GM18517 (cell line): ENCODE measurements at regions not wholly inside any gene's neighbourhood (a gene's known extent, or its start where the extent isn't known, plus 50 kb on each side); places are given as distances from the start of the nearest gene placed in this dataset.

Experiments used
- ATAC-seq: cut with Tn5 transposase; IDR thresholded peaks from one replicate; pipeline ENCODE4 v1.9.1; 2021; ENCODE audit warnings: mild to moderate bottlenecking, moderate library complexity; ENCODE audit not compliant: unreplicated experiment

DNA sequence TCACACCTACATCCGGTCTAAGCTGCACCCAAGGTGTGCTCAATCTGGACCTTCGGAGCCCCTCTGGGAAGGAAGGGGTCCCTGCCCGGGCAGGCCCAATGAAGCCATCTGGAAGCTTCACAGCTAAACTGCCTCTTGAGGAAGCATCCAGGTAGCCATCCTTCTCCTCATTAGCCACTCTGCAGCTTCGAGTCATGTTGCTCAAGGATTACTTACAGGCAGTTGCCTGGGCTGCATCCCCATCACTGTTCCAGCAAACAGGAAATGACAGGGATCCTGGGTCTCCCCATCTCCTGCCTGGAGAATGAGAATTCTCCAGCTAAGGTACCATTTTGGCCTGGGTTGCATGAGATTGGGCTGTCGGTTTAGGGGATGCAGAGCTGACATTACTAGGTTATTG is 91.7 kb downstream of the ERMARD start:
- ATAC-seq = no peak

DNA sequence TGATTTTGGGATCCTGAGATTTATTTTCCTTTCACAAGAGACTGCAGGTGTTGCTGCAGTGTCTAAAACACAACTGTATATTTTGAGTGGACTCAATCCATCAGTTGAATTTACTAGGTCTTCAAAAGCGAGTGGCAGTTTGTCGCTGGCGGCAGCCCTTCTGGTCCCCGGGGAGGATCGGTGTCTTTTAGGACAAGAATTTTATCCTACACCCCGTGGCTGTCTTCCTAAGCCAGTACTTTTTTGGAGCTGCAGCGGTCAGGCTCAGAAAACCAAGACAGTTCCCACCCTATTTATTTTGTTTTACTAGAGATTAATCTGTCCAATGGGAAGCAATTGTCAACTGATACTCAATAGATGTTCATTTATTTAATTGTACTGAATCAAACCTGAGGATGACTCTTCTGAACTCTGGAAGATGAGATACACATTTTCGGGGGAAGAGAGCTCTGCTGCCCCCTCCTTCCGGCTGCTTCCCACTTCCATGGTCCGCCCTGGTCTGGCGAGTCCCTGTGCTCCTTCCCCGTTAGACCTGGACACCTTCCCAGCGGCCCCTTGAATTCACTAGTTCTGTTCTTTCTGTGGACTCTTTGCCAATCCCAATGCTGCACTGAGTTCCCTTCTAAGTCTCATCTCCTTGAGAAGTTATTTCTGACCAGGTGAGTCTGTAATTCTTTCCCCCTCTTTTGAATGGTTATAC is 90.6 kb downstream of the ERMARD start:
- no peak for ATAC-seq

DNA sequence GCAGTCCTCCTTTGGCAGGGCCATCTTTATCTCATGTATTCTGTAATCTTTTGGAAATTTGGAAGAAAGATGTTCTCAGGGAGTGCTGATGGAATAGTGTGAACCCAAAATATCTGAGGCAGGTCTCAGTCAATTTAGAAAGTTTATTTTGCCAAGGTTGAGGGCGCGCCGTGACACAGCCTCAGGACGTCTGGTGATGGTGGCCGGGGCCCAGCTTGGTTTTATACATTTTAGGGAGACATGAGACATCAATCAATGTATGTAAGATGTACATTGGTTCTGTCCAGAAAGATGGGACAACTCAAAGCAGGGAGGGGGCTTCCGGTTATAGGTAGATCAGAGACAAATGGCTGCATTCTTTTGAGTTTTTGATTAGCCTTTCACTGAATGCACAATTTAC is 89.8 kb downstream of the ERMARD start:
- no peak for ATAC-seq

DNA sequence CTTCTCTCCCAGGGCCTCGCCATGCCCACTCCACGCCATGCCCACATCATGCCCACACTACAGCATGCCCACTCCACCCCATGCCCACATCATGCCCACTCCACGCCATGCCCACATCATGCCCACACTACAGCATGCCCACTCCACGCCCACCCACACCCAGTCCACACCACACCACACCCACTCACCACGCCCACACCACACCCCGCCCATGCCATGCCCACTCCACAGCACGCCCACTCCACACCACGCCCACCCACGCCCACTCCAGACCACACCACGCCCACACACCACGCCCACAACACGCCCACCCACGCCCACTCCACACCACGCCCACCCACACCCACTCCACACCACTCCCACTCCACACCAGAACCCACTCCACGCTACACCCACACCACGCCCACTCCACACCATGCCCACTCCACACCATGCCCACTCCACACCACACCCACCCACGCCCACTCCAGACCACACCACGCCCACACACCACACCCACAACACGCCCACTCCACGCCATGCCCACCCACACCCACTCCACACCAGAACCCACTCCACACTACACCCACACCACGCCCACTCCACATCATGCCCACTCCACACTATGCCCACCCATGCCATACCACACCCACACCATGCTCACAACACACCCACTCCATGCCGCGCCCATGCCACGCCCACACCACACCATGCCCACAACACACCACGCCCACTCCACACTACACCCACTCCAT is 88.6 kb downstream of the ERMARD start:
- ATAC-seq = no peak

DNA sequence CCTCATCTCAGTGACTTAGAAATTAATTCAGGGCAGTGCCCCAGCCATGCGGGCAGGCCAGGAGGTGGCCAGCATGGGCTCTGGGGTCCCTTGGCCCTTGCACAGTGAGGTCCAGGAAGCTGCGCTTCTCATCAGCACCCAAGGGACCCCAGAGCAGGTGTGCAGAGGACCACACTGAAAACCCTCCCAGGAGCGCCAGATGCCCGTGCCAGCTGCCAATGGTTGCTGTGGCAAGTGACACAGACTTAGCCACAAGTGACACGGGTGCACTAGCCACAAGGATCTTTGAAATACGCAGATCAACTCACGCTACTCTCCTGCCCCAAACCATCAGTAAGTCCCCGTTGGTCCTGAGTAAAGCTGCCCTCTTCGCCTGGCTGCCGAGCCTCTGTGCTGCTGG is 88.1 kb downstream of the ERMARD start:
- no peak for ATAC-seq

DNA sequence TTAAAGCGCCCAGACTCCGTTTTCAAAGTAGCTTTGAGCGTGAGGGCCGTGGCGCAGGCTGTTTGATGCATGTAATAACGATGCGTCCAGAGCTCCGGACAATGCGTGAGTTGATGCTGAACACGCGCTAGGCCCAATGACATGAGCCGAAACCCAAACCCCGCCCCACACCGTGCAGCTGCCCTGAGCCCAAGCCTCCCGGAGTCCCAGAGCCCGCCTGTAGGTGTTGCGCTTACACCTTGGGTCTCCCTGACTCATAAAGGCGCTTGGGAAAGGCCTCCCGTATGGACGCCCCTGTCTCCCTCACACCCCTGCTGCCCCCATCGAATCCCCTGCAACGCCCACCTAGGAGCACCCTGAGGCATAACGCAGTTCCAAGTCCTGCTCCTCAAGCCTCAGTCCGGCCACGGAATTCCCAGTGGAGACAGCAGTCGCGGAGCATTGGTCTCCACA is 87.6 kb downstream of the ERMARD start:
- ATAC-seq = no peak

DNA sequence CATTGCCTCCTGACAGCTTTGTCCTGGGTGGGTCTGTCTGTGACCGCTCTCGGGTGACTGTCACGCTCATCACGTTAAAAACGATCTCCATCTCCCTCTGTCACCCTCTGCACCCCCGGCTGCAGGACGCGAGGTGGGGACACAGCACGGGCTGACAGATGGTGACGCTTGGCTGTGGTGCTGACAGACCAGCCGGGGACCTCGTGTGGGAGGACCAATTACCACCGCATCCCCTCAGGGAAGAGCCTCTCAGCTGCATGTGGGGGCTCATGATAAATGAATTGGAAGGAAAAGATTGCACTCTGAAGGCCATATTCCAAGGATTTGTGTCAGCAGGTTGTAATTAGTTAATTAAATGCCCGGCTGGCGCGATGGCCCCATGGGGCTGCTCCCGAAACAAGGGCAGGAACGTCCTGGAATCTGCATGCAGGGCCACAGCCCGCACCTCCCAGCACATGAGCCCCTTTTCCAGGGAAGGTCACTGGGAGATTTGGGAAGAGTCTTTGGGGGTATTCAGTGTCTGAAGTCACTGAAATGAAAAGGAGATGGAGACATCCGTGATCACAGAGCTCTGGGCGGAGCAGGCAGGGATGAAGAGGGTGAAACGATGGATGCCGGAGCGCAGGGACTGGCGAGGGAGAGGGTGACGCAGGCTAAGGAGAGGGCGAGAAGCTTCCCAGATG is 87.1 kb downstream of the ERMARD start:
- no peak for ATAC-seq

DNA sequence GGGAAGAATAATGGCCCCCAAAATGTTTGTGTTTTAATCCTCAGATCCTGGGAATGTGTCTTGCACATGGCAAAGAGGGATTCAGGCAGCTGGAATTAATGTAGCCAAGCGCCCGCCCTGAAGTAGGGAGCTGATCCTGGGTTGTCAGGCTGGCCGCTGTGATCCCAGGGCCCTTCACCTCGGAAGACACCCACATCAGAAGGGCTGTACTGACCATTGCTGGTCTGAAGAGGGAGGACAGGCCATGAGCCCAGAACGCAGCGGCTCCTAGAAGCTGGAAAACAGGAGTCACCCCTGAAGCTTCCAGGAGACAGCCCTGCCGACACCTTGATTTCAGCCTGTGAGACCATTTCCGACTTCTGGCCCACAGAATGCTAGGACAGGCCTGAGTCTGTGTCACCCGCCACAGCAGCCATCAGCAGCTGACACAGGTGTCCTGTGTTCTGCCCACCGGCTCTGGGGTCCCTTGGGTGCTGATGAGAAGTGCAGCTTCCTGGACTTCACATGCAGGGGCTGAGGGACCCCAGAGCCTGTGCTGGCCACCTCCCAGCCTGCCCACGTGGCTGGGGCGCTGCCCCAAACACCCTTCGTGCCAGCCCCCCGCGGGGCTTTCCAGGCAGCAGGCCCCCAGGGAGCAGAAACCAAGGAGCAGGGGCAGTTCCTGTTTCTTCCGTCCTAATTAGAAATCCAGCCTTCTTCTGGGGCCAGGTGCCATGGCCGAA is 86.3 kb downstream of the ERMARD start:
- no peak for ATAC-seq

DNA sequence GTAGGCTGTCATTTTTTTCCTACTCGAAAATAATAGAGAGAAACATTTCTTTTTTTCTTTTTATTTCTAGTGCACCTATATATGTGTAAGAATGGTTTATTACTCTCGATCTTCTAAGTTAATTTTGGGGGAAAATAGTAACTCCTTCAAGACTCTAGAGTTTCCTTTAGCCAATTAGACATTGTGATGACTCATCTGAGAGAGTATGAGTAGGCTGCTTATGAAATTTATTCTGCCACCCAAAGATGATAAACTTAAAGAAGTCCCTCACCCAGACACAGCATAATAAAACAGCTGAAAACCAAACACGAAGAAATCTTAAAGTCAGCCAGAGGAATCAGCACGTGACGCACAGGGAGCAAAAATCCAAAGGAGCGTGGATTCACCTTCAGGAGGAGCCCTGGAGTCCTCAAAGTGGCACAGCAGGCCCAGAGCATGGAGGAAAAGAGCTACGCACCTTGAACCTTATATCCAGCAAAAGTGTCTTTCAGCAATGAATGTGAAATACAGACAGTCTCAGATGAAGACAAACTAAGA is 81.9 kb downstream of the ERMARD start:
- ATAC-seq = no peak

DNA sequence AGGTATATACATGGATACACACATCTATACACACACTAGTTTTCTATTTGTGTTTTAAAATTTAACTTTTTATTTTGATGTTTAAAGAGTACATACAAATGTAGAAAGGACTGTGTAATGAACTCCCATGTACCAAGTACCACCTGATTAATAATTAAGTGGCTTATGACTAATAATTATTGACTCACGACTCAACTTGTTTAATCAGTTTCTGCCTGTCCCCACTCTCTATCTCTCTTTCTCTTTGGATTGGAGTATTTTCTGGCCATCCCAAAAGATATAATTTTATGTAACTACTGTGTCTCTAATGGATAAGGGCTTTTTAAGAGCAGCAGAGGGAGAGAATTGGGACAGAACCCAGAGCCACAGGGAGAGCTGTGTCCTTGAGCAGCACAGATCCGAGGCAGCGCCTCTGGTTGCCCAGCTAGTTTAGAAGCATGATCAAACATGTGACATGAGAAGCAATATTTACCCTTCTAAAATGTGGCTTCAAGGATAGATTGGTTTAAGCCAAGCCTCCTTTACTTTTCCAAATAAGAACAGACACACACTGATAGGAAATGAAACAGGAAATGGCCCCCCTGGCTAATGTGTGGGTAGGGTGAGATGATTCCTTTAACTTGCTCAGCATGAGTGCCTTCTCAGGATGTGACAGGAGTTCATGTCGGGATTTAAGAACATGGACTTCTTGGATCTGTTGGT is 81.0 kb downstream of the ERMARD start:
- no peak for ATAC-seq

DNA sequence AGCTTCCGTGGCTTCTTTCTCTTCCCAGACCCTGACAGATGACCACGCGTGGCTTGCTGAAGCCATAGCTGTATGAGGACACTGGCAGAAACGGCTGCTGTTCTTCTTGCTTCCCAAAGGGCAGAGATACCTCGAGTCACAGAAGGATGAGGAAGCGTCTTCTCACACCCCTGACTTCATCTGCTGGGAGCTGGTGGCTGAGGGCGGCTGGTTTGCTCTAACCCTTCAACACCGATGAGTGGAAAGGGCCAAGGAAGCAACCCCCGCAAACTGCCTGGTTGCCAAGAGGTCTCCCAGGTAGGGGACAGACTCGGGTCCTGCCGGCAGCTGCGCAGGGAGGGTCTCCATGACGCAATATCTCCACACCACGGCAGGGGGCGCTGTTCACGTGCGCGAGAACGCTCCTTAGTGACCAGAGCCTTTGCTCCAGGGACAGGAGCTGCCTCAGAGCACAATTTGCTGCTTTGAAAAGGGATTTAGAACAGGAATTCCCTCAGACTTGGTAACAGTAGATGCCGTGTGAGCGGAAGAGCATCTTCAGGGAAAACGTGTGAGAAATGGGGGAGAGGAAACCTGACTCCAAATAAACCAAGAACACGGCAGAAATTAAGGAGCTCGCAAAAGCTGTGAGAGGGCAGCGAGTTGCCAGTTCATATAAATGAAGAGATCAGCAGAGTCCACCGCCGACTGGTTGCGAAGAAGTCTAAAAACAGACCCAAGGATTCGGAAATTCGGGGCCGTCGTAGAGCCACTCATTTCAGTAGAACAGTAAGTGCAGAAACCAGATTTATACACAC is 80.2 kb downstream of the ERMARD start:
- ATAC-seq = no peak
